GM19025 (cell line): ENCODE measurements at regions not wholly inside any gene's neighbourhood (a gene's known extent, or its start where the extent isn't known, plus 50 kb on each side); places are given as distances from the start of the nearest gene placed in this dataset.
A peak's percentile ranks its signal among the peaks of the same experiment; 100 is the strongest.

Source experiments
- ATAC-seq: cut with Tn5 transposase; IDR thresholded peaks from one replicate; pipeline ENCODE4 v1.9.1; 2021; ENCODE audit warnings: mild to moderate bottlenecking, low read depth, moderate library complexity; ENCODE audit not compliant: unreplicated experiment

DNA sequence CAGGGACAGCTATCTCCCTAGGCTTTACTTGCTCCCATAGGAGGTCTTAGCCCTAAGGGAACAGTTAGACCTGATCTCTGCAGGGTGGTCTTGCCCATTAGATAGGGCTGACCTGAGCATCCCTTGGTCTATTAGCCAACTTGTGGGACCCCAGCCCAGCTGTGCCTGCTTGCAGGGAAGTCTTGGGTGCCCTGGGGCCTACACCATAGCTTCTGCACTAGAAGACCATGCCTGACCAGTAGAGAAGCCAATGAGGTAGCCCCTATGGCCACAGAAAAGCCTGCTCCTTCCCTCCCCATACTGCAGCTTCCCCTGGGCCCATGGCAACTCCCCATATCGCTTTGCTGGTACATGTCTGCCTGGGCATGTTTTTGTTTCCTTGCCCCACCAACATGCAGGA is 1049.1 kb downstream of the TRHDE start:
- no peak for ATAC-seq

- no peak for ATAC-seq
Observed at GRCh38 chr12:73321776-73322175, 1049.6 kb downstream of the TRHDE start.

DNA sequence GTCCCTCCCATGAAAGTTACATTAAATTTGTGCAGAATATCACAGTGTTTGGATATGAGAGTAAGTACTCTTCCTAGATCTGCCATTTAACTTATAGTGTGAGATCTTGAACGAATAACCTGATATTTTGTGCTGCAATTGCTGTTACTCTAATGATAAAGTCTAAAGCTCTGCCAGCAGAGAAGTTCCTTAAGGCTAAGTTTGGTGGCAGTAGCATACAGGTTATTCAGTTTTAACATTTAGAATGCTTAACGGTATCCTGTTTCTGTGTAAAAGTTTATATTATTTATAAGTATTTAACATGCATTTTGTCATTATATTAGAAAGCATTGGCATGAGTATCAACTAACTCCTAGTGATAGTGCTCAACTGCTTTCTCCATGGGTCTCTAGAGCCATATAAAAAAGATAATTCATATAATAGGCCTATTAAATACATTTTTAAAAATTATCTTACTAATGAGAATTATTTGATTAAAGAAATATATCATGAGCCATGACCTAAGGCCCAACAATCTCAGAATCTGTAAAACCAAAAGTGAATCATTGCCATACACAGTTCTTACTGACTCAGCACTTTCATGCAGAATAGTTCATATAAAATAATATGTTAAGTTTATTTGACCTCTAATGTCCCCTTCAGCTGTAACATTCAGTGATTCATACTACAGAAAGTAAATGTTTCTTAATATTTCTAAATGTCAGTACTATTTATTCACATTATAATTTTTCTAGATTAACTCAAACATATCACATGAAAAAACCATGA is 1058.6 kb downstream of the TRHDE start:
- ATAC-seq, result no peak

- ATAC-seq, result no peak
Observed at GRCh38 chr12:73341559-73342247, 1069.5 kb downstream of the TRHDE start.

DNA sequence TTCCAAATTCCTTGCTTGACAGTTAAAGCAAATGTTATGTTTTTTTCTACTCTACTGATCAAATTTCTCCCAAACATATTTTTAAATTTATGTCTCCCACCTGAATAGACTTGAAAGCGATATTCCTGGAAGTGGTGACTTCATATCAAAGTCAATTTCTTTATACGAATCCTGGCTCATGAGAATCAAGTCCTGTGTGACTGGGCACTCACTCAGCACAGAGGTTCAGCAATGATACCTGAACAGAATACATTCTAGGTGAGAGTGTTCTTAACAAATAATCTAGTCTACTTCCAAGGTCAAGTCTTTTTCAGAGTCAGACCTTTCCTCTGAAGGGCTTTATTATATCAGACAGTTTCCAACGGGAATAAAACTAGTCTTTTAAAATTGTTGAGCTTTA is 1070.6 kb downstream of the TRHDE start:
- no peak for ATAC-seq

DNA sequence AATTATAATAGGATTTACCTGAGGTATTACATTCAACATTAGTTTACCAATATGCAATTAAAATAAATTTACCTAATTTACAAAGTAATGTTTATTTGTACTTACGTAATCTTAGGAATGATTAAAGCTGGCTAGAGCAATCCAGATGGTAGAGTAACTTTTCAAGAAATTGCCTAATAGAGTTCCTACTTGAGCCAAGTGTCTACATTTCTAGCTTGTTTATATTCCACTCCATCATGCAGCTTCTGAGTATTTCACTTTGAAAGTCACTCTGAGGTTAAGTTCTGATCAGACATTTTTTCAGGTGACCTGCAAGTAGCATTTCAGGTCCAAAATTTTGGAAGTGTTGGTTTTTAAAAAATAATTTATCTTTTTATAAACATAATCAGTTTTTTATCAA is 1080.7 kb downstream of the TRHDE start:
- no peak for ATAC-seq

GRCh38 chr12:73361156-73361863 is 1089.1 kb downstream of the TRHDE start:
- ATAC-seq, result no peak

GRCh38 chr12:73361864-73362230 is 1089.7 kb downstream of the TRHDE start:
- ATAC-seq, result no peak

DNA sequence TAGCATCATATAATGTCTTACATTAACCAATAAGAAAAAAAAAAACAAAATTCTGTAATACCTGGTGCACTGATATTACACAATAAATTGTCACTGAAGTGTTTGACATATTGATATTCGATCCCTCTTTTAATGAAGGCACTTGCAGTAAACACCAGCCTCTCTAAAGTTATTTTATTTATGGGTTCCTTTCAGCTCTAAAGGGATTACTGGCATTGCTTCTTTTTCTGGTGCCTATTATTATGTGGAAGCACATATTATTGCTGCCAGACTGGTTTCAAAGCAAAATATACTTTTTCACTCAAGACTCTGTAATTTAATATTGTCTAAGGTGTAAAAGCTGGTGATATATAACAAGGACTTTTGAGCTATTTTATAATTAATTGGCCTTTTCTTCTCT is 1090.5 kb downstream of the TRHDE start:
- no peak for ATAC-seq

GRCh38 chr12:73372856-73373255 is 1100.7 kb downstream of the TRHDE start:
- ATAC-seq, result no peak

DNA sequence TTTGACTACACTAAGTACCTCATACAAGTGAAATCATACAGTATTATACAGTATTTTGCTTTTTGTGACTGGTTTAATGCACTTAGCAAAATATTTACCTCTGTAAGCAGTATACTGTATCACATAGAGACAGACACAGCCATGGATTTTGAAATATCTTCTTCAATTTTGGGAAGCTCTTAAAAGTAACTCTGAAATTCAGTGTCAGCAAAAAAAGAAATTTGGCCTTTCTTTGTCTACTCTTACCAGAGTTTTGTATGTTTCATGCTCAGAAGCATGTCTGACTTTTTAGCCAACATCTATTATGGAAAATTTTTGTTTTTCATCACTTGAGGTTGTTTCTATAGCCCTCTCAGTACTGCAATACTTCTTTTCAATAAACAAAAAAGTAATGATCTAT is 1102.2 kb downstream of the TRHDE start:
- no peak for ATAC-seq

DNA sequence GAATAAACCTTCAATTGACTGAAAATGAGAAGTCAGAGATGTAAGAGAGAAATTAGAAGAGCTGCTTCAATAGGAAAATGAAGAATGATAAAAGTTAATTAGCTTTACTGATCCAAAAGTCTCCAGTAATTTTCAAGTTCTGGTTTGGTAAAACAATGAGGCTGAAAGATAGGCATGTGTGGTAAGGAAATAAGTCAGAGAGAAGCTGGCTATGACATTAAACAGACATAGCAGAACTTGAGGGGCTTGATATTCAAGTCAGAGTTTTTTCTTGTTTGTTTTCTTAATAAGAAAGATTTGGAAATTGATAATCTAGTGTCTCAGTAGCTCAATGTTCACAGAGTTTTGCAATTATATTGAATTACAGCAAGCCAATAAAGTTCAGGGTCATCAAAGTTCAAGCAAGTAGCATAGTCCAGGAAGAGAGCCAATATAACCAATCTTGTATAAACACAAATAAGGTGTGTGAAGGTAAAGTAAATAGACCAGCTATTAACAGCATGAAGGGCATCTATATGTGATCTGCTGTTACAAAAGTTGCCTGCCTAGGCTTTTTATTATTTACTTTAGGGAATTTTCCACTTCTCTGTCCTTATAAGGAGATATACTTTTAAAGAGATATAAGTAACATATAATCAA is 1111.5 kb downstream of the TRHDE start:
- no peak for ATAC-seq

DNA sequence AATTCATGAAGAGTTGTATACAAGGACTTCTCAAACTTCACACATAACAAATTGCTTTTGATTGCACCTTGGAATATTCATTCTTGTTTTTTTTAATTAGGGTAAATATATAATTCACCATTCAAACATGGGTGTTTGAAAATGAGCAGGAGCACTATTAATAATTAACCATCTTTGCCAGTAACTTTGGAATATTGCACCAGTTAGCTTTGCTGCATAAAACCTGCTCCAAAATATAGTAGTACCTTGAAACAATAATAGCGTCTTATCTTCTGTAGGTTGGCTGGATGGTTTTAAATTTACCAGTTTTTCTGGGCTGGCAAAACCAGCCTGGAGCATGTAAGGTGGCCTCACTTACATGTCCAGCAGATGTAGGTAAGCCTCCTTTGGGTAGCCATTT is 1112.4 kb downstream of the TRHDE start:
- no peak for ATAC-seq

- no peak for ATAC-seq
Observed at GRCh38 chr12:73390261-73390660, 1118.1 kb downstream of the TRHDE start.

DNA sequence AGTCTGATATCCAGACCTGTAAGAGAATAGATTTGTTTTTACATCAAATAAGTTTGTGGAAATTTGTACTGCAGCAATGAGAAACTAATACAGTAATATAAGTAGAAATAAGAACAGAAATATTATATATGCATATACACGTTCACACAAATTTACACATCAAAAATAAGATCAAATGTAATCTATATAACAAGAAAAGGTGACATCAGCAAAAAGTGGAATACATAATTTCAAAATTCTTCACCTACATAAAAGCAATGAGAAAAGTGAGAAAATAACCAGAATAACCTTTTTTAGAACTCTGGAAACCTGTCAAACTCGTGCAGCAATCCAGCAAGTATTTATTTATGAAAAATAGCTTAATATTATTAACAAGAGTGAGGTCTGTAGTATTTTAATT is 1124.6 kb upstream of the ATXN7L3B start:
- ATAC-seq, result no peak

DNA sequence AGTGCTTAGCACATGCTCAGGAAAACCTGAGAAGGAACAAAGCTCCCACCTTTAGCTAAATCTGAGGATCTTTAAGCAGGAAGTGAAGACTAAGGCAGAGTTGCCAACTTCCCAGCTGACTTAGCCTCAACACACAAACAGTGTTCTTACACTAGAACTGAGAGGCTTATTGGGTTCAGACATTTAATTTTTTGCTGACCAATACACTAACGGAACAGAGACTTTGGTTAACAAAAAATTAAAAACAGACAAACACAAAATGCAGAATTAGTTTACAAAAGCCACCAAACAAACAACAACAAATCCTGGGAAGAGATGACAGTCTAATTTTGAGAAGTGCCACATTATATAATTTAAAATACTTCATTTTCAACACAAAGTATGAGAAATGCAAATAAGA is 1123.7 kb upstream of the ATXN7L3B start:
- ATAC-seq, result no peak

GRCh38 chr12:73414926-73415325 is 1122.7 kb upstream of the ATXN7L3B start:
- no peak for ATAC-seq

- ATAC-seq, result no peak
Observed at GRCh38 chr12:73418541-73418940, 1119.1 kb upstream of the ATXN7L3B start.

DNA sequence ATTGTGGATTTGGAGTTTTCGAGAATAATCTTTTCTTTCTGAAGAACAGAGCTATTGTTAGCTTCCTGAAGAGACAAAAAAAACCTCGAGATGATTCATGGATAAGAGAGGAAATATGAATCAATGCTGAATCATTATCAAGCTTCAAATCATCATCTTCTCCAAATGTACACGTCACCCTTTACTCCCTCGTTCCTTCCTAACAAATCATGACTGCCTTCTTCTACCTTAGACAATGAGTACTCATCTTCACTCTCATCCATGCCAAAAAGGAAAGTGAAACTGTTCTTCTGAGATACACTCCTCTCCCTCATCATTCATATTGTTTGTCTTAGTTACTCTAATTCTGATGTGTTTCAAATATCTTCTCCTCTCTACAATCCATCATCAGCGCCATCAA is 1115.8 kb upstream of the ATXN7L3B start:
- ATAC-seq, result peak; percentile 59

DNA sequence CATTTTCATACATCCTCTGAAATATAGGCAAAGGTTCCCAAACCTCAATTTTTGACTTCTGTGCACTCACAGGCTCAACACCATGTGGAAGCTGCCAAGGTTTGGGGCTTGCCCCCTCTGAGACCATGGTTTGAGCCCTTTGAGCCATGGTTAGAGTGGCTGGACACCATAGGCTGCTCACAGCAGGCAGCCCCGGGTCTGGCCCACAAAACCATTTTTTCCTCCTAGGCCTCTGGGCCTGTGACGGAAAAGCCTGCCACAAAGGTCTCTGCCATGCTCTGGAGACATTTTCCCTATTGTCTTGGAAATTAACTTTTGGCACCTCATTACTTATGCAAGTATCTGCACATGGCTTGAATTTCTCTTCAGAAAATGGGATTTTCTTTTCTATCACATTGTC is 1113.2 kb upstream of the ATXN7L3B start:
- ATAC-seq, result no peak

GRCh38 chr12:73445658-73446324 is 1091.8 kb upstream of the ATXN7L3B start:
- ATAC-seq, result peak; percentile 75
